Omental fat pad (tissue), 3 donors: ENCODE measurements at regions not wholly inside any gene's neighbourhood (a gene's known extent, or its start where the extent isn't known, plus 50 kb on each side); places are given as distances from the start of the nearest gene placed in this dataset.

ENCODE experiments used
- ATAC-seq: fragments of 150-250 bp; one replicate; pipeline ENCODE4 v1.9.1; 2016; ENCODE audit warnings: mild to moderate bottlenecking, moderate library complexity; ENCODE audit not compliant: low FRiP score
- DNase-seq: peaks from one replicate; pipeline ENCODE4 v3.0.0-alpha.2; 2019; ENCODE audit warnings: low spot score
- TF ChIP-seq, protein P1 (sequence below), 3 donors: fragments of 450-650 bp; IDR thresholded peaks; one replicate each; pipeline ENCODE4 v1.5.1; 2016 to 2017; ENCODE audit warnings: antibody characterized with exemption in 3 of 3, mild to moderate bottlenecking in 3 of 3, moderate library complexity in 2 of 3

GRCh38 chr9:3773362-3774060, 247.7 kb upstream of the RFX3 start:
- TF ChIP-seq, protein P1, sequence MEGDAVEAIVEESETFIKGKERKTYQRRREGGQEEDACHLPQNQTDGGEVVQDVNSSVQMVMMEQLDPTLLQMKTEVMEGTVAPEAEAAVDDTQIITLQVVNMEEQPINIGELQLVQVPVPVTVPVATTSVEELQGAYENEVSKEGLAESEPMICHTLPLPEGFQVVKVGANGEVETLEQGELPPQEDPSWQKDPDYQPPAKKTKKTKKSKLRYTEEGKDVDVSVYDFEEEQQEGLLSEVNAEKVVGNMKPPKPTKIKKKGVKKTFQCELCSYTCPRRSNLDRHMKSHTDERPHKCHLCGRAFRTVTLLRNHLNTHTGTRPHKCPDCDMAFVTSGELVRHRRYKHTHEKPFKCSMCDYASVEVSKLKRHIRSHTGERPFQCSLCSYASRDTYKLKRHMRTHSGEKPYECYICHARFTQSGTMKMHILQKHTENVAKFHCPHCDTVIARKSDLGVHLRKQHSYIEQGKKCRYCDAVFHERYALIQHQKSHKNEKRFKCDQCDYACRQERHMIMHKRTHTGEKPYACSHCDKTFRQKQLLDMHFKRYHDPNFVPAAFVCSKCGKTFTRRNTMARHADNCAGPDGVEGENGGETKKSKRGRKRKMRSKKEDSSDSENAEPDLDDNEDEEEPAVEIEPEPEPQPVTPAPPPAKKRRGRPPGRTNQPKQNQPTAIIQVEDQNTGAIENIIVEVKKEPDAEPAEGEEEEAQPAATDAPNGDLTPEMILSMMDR (IDR thresholded peaks at IDR 0.05), result no peak
- DNase-seq, result no peak
- no peak for ATAC-seq

GRCh38 chr9:3769646-3770045, 243.8 kb upstream of the RFX3 start:
- no peak for DNase-seq
- no peak for ATAC-seq
- TF ChIP-seq, protein P1 (IDR thresholded peaks at IDR 0.05), result no peak

DNA sequence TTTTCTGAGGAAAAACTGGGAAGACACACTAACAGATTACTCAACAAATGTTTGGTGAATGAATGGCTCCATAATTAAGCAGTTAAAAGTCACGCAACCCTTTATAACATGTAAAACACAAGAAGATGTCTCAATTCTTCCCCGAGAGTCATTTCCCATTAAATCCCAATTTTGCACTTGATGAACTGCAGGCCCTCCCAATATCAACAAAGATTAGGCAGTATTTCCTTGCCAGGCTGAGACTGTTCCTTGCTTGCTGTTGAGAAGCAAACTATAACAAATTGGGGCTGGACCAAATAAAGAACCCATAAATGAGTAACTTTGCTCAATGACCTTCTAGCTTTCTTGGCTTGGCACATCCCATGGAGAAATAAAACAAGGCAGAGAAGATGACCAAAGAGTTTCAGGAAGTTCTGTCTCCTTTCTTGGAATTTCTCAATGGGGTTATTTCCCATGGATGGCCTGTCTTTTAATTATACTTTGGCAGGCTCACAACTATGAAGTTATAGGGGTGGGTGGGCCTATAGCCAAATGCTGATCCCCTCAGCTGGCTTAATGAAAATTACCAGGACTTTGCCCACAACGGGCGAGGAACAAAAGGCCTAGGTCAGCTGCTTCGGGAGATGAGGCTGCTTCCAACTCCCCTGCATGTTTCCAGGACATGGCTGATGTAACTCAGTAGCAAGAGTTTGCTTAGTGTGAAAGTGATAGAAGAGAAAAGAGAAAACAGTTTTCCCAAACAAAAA, 243.1 kb upstream of the RFX3 start:
- peak; percentile 37 for ATAC-seq
- TF ChIP-seq, protein P1 (IDR thresholded peaks at IDR 0.05), result no peak
- no peak for DNase-seq

DNA sequence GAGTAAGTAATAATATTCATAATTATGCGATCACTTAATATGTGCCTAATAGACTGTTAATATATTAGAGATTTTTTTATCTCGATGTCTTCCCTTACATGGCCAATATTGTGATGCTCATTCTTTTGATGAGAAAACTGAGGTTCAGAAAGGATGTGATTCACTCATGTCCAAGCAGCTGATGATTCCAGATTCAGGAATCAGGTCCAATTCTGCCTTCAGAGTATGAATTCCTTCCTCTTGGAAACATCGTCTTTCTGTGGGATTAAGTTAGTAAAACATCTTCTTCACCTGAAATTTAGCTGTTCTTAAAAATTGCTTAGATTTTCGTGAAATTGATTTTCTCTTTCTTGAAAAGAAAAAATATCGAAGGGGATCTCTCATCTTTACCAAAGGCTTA, 242.5 kb upstream of the RFX3 start:
- TF ChIP-seq, protein P1 (IDR thresholded peaks at IDR 0.05), result no peak
- no peak for ATAC-seq
- no peak for DNase-seq

GRCh38 chr9:3762076-3762475, 236.3 kb upstream of the RFX3 start:
- DNase-seq (no peak), ATAC-seq (no peak)
- TF ChIP-seq, protein P1 (IDR thresholded peaks at IDR 0.05), result no peak

DNA sequence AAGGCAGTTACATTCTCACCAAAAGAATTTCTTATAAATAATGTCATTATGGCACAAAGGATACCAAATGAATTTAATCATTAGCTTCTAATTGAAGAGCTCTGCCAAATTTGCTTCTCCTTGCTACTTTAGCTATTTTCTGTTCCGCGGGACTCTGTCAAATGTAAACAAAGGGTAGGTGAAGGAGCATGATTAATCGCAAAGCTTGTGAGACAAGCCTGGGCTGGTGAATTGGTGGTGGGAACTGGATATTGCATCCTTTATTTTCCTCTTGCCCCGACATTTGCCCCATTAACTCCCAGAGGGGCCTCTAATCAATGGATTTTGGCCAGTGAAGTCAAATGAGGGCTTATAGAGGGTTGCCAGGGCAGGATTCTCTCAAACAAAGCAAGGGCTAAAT, 234.2 kb upstream of the RFX3 start:
- TF ChIP-seq, protein P1 (IDR thresholded peaks at IDR 0.05), result no peak
- ATAC-seq, result no peak

More for the DNA sequence above, 234.2 kb upstream of the RFX3 start:
- DNase-seq, result no peak
